Activated CD4-positive, alpha-beta T cell treated with anti-CD3 and anti-CD28 coated beads, Interleukin-2, amount 50 U/mL, for 48 hours (primary cell): ENCODE measurements at regions not wholly inside any gene's neighbourhood (a gene's known extent, or its start where the extent isn't known, plus 50 kb on each side); places are given as distances from the start of the nearest gene placed in this dataset.

Experiments used
- DNase-seq, 2 experiments: peaks; one replicate each; pipeline ENCODE4 v3.0.0-alpha.2; 2020

GRCh38 chr9:38284588-38285051 is 107.9 kb upstream of the ALDH1B1 start:
- DNase-seq = no peak

- DNase-seq = no peak
Measured at GRCh38 chr9:38284039-38284575, 108.4 kb upstream of the ALDH1B1 start.

GRCh38 chr9:38282756-38283155 is 109.7 kb upstream of the ALDH1B1 start:
- no peak for DNase-seq

- DNase-seq = no peak
Measured at GRCh38 chr9:38281917-38282316, 110.6 kb upstream of the ALDH1B1 start.

GRCh38 chr9:38281196-38281595 is 111.3 kb upstream of the ALDH1B1 start:
- no peak for DNase-seq

- DNase-seq = no peak
Measured at GRCh38 chr9:38280251-38280800, 112.2 kb upstream of the ALDH1B1 start.

- DNase-seq = no peak
Measured at GRCh38 chr9:38278931-38279679, 113.4 kb upstream of the ALDH1B1 start.

GRCh38 chr9:38278457-38278856 is 114.0 kb upstream of the ALDH1B1 start:
- DNase-seq = no peak

- DNase-seq = no peak
Measured at GRCh38 chr9:38277601-38278200, 114.8 kb upstream of the ALDH1B1 start.

GRCh38 chr9:38276771-38277439 is 115.6 kb upstream of the ALDH1B1 start:
- no peak for DNase-seq

- DNase-seq = no peak
Measured at GRCh38 chr9:38274800-38275199, 117.7 kb upstream of the ALDH1B1 start.

GRCh38 chr9:38272710-38273109 is 119.8 kb upstream of the ALDH1B1 start:
- DNase-seq = no peak

- no peak for DNase-seq
Measured at GRCh38 chr9:38271666-38272241, 120.7 kb upstream of the ALDH1B1 start.

- DNase-seq = no peak
Measured at GRCh38 chr9:38269775-38270174, 122.7 kb upstream of the ALDH1B1 start.

GRCh38 chr9:38263532-38263931 is 129.0 kb upstream of the ALDH1B1 start:
- DNase-seq = no peak

GRCh38 chr9:38259519-38260218 is 132.8 kb upstream of the ALDH1B1 start:
- no peak for DNase-seq

GRCh38 chr9:38259056-38259455 is 133.4 kb upstream of the ALDH1B1 start:
- DNase-seq = no peak

- DNase-seq = no peak
Measured at GRCh38 chr9:38257626-38258215, 134.8 kb upstream of the ALDH1B1 start.

GRCh38 chr9:38256461-38256860 is 136.0 kb upstream of the ALDH1B1 start:
- no peak for DNase-seq

- DNase-seq = no peak
Measured at GRCh38 chr9:38255599-38255998, 136.9 kb upstream of the ALDH1B1 start.

GRCh38 chr9:38254756-38255155 is 137.7 kb upstream of the ALDH1B1 start:
- DNase-seq = no peak

GRCh38 chr9:38254151-38254550 is 138.4 kb upstream of the ALDH1B1 start:
- no peak for DNase-seq
